HEK293T (cell line): ENCODE measurements at regions not wholly inside any gene's neighbourhood (a gene's known extent, or its start where the extent isn't known, plus 50 kb on each side); places are given as distances from the start of the nearest gene placed in this dataset.

Experiments used
- ELF4 ChIP-seq: fragments of 450-650 bp; IDR thresholded peaks from 2 replicates; pipeline ENCODE4 v1.6.1; 2017; ENCODE audit warnings: antibody characterized with exemption
- SP1 ChIP-seq: fragments of 450-650 bp; IDR thresholded peaks from 2 replicates; pipeline ENCODE4 v1.6.1; 2017

GRCh38 chr2:195289081-195289480 lies 367.9 kb upstream of the SLC39A10 start:
- no peak for TF ChIP-seq SP1
- TF ChIP-seq ELF4: no peak
